K562 (cell line): ENCODE measurements at regions not wholly inside any gene's neighbourhood (a gene's known extent, or its start where the extent isn't known, plus 50 kb on each side); places are given as distances from the start of the nearest gene placed in this dataset.
A peak's percentile ranks its signal among the peaks of the same experiment; 100 is the strongest.

Experiments
- ARID1B ChIP-seq: fragments of 450-650 bp; IDR thresholded peaks from 2 replicates; pipeline ENCODE4 v1.6.1; 2016; ENCODE audit warnings: antibody characterized with exemption, mild to moderate bottlenecking, inconsistent platforms
- CC2D1A ChIP-seq: fragments of 450-650 bp; IDR thresholded peaks from 2 replicates; pipeline ENCODE4 v1.6.1; 2017; ENCODE audit warnings: mild to moderate bottlenecking
- EWSR1 ChIP-seq: fragments of 450-650 bp; IDR thresholded peaks from 2 replicates; pipeline ENCODE4 v1.6.1; 2018; ENCODE audit warnings: borderline replicate concordance, mild to moderate bottlenecking, low read depth, moderate library complexity; ENCODE audit not compliant: partially characterized antibody
- HDAC2 ChIP-seq: fragments of 450-650 bp; IDR thresholded peaks from 2 replicates; pipeline ENCODE4 v1.6.1; 2016; ENCODE audit warnings: mild to moderate bottlenecking
- JUND ChIP-seq, 2 experiments: IDR thresholded peaks; 2 replicates in 1 of 2; 3 replicates in 1 of 2; pipeline ENCODE4 v1.6.1; 2011; ENCODE audit warnings: borderline replicate concordance in 2 of 2, low read depth in 2 of 2, low read length in 2 of 2, improper control_type of control experiment in 1 of 2, missing biosample characterization in 1 of 2, missing genetic modification characterization in 1 of 2, missing genetic modification reagents in 1 of 2
- KLF10 ChIP-seq: fragments of 250-450 bp; sonication (Bioruptor Pico); IDR thresholded peaks from 2 replicates; pipeline ENCODE4 v1.6.1; 2021; ENCODE audit warnings: matching md5 sums
- SMARCA5 ChIP-seq: fragments of 450-650 bp; IDR thresholded peaks from 2 replicates; pipeline ENCODE4 v1.6.1; 2016
- TF ChIP-seq, protein P1 (sequence below): fragments of 200-600 bp; sonication (generic); IDR thresholded peaks from one replicate; pipeline ENCODE4 v1.6.1; 2012; ENCODE audit warnings: mild to moderate bottlenecking, low read depth, low read length, inconsistent platforms
- TF ChIP-seq, protein P2 (sequence below): sonication (generic); formaldehyde crosslinking; IDR thresholded peaks from 2 replicates; pipeline ENCODE4 v1.8.0; 2022; ENCODE audit warnings: mild to moderate bottlenecking, missing genetic modification reagents
- TF ChIP-seq, protein P3 (sequence below): fragments of 450-650 bp; IDR thresholded peaks from 2 replicates; pipeline ENCODE4 v1.6.1; 2017; ENCODE audit warnings: antibody characterized with exemption, mild to moderate bottlenecking

DNA sequence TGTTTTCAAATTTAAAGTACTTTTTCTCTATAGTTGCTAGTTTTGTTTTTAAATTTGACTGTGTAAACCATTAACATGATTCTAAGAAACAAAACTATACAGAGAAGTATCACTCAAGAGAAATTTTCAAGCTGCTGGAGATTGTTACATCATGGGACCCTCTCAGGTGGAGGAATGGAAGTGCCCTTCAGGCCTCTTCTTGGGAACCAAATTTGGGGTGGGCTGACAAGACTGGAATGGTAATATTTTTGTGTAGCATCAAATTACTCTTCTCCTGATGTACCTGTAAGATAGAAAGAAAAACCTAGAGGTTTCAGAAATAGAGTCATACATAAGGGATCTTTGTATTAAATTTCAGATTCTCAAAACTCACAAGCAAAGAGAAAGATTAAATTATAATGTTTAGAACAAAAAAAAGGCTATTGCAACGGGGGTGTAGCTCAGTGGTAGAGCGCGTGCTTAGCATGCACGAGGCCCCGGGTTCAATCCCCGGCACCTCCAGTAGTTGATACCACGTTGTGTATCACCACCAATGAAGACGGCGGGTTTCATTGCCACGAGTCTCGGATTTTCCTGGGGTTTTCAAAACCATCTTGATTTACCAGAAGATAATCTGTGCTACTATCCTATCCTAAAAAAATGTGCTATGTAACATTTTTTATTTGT is 193.7 kb downstream of the GPX5 start (continued):
- TF ChIP-seq, protein P1, sequence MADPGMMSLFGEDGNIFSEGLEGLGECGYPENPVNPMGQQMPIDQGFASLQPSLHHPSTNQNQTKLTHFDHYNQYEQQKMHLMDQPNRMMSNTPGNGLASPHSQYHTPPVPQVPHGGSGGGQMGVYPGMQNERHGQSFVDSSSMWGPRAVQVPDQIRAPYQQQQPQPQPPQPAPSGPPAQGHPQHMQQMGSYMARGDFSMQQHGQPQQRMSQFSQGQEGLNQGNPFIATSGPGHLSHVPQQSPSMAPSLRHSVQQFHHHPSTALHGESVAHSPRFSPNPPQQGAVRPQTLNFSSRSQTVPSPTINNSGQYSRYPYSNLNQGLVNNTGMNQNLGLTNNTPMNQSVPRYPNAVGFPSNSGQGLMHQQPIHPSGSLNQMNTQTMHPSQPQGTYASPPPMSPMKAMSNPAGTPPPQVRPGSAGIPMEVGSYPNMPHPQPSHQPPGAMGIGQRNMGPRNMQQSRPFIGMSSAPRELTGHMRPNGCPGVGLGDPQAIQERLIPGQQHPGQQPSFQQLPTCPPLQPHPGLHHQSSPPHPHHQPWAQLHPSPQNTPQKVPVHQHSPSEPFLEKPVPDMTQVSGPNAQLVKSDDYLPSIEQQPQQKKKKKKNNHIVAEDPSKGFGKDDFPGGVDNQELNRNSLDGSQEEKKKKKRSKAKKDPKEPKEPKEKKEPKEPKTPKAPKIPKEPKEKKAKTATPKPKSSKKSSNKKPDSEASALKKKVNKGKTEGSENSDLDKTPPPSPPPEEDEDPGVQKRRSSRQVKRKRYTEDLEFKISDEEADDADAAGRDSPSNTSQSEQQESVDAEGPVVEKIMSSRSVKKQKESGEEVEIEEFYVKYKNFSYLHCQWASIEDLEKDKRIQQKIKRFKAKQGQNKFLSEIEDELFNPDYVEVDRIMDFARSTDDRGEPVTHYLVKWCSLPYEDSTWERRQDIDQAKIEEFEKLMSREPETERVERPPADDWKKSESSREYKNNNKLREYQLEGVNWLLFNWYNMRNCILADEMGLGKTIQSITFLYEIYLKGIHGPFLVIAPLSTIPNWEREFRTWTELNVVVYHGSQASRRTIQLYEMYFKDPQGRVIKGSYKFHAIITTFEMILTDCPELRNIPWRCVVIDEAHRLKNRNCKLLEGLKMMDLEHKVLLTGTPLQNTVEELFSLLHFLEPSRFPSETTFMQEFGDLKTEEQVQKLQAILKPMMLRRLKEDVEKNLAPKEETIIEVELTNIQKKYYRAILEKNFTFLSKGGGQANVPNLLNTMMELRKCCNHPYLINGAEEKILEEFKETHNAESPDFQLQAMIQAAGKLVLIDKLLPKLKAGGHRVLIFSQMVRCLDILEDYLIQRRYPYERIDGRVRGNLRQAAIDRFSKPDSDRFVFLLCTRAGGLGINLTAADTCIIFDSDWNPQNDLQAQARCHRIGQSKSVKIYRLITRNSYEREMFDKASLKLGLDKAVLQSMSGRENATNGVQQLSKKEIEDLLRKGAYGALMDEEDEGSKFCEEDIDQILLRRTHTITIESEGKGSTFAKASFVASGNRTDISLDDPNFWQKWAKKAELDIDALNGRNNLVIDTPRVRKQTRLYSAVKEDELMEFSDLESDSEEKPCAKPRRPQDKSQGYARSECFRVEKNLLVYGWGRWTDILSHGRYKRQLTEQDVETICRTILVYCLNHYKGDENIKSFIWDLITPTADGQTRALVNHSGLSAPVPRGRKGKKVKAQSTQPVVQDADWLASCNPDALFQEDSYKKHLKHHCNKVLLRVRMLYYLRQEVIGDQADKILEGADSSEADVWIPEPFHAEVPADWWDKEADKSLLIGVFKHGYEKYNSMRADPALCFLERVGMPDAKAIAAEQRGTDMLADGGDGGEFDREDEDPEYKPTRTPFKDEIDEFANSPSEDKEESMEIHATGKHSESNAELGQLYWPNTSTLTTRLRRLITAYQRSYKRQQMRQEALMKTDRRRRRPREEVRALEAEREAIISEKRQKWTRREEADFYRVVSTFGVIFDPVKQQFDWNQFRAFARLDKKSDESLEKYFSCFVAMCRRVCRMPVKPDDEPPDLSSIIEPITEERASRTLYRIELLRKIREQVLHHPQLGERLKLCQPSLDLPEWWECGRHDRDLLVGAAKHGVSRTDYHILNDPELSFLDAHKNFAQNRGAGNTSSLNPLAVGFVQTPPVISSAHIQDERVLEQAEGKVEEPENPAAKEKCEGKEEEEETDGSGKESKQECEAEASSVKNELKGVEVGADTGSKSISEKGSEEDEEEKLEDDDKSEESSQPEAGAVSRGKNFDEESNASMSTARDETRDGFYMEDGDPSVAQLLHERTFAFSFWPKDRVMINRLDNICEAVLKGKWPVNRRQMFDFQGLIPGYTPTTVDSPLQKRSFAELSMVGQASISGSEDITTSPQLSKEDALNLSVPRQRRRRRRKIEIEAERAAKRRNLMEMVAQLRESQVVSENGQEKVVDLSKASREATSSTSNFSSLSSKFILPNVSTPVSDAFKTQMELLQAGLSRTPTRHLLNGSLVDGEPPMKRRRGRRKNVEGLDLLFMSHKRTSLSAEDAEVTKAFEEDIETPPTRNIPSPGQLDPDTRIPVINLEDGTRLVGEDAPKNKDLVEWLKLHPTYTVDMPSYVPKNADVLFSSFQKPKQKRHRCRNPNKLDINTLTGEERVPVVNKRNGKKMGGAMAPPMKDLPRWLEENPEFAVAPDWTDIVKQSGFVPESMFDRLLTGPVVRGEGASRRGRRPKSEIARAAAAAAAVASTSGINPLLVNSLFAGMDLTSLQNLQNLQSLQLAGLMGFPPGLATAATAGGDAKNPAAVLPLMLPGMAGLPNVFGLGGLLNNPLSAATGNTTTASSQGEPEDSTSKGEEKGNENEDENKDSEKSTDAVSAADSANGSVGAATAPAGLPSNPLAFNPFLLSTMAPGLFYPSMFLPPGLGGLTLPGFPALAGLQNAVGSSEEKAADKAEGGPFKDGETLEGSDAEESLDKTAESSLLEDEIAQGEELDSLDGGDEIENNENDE, result no peak
- TF ChIP-seq, protein P2, sequence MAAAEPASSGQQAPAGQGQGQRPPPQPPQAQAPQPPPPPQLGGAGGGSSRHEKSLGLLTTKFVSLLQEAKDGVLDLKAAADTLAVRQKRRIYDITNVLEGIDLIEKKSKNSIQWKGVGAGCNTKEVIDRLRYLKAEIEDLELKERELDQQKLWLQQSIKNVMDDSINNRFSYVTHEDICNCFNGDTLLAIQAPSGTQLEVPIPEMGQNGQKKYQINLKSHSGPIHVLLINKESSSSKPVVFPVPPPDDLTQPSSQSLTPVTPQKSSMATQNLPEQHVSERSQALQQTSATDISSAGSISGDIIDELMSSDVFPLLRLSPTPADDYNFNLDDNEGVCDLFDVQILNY, result no peak
- TF ChIP-seq SMARCA5, result no peak
- TF ChIP-seq ARID1B, result no peak
- TF ChIP-seq JUND (IDR thresholded peaks at IDR 0.05; ENCODE audit: borderline replicate concordance, low read depth, low read length), result peak; percentile 27; the same call in 1 of the 2 replicates
- TF ChIP-seq JUND (tag; IDR thresholded peaks at IDR 0.05; ENCODE audit: borderline replicate concordance, low read depth, low read length), result no peak; the same call in 2 of the 3 replicates
- TF ChIP-seq KLF10, result no peak
- TF ChIP-seq, protein P3, sequence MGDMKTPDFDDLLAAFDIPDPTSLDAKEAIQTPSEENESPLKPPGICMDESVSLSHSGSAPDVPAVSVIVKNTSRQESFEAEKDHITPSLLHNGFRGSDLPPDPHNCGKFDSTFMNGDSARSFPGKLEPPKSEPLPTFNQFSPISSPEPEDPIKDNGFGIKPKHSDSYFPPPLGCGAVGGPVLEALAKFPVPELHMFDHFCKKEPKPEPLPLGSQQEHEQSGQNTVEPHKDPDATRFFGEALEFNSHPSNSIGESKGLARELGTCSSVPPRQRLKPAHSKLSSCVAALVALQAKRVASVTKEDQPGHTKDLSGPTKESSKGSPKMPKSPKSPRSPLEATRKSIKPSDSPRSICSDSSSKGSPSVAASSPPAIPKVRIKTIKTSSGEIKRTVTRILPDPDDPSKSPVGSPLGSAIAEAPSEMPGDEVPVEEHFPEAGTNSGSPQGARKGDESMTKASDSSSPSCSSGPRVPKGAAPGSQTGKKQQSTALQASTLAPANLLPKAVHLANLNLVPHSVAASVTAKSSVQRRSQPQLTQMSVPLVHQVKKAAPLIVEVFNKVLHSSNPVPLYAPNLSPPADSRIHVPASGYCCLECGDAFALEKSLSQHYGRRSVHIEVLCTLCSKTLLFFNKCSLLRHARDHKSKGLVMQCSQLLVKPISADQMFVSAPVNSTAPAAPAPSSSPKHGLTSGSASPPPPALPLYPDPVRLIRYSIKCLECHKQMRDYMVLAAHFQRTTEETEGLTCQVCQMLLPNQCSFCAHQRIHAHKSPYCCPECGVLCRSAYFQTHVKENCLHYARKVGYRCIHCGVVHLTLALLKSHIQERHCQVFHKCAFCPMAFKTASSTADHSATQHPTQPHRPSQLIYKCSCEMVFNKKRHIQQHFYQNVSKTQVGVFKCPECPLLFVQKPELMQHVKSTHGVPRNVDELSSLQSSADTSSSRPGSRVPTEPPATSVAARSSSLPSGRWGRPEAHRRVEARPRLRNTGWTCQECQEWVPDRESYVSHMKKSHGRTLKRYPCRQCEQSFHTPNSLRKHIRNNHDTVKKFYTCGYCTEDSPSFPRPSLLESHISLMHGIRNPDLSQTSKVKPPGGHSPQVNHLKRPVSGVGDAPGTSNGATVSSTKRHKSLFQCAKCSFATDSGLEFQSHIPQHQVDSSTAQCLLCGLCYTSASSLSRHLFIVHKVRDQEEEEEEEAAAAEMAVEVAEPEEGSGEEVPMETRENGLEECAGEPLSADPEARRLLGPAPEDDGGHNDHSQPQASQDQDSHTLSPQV, result peak; percentile 75
- TF ChIP-seq HDAC2, result peak; percentile 63; the same call in 1 of the 2 replicates
- 0 out of 2 replicates have a peak, but pooled peaks have one; percentile 44 for TF ChIP-seq CC2D1A
- TF ChIP-seq EWSR1, result no peak
